HEK293 (cell line): ENCODE measurements at regions not wholly inside any gene's neighbourhood (a gene's known extent, or its start where the extent isn't known, plus 50 kb on each side); places are given as distances from the start of the nearest gene placed in this dataset.

Experiments
- CTCF ChIP-seq: fragments of 450-650 bp; formaldehyde crosslinking; IDR thresholded peaks from 2 replicates; pipeline ENCODE4 v1.5.1; 2016; ENCODE audit warnings: missing biosample characterization, missing genetic modification characterization
- SALL2 ChIP-seq: fragments of 450-650 bp; formaldehyde crosslinking; IDR thresholded peaks from 2 replicates; pipeline ENCODE4 v1.5.0; 2017; ENCODE audit warnings: missing biosample characterization, mild to moderate bottlenecking, missing genetic modification characterization, borderline replicate concordance
- ZBTB20 ChIP-seq: fragments of 450-650 bp; formaldehyde crosslinking; IDR thresholded peaks from 2 replicates; pipeline ENCODE4 v1.5.1; 2016; ENCODE audit warnings: missing biosample characterization, missing genetic modification characterization
- ZFP41 ChIP-seq: fragments of 450-650 bp; formaldehyde crosslinking; IDR thresholded peaks from 2 replicates; pipeline ENCODE4 v1.5.1; 2016; ENCODE audit warnings: missing biosample characterization, missing genetic modification characterization, borderline replicate concordance
- ZNF155 ChIP-seq: fragments of 450-650 bp; formaldehyde crosslinking; IDR thresholded peaks from 2 replicates; pipeline ENCODE4 v1.5.1; 2016; ENCODE audit warnings: missing biosample characterization, missing genetic modification characterization
- ZNF174 ChIP-seq: fragments of 450-650 bp; formaldehyde crosslinking; IDR thresholded peaks from 2 replicates; pipeline ENCODE4 v1.5.0; 2017; ENCODE audit warnings: missing biosample characterization, mild to moderate bottlenecking, missing genetic modification characterization
- ZNF202 ChIP-seq: fragments of 450-650 bp; formaldehyde crosslinking; IDR thresholded peaks from 2 replicates; pipeline ENCODE4 v1.5.1; 2016; ENCODE audit warnings: missing biosample characterization, missing genetic modification characterization, borderline replicate concordance
- ZNF514 ChIP-seq: fragments of 450-650 bp; formaldehyde crosslinking; IDR thresholded peaks from 2 replicates; pipeline ENCODE4 v1.5.1; 2016; ENCODE audit warnings: missing biosample characterization, missing genetic modification characterization
- ZNF600 ChIP-seq: fragments of 450-650 bp; formaldehyde crosslinking; IDR thresholded peaks from 2 replicates; pipeline ENCODE4 v1.5.1; 2016; ENCODE audit warnings: missing biosample characterization, missing genetic modification characterization
- ZNF747 ChIP-seq: fragments of 450-650 bp; formaldehyde crosslinking; IDR thresholded peaks from 2 replicates; pipeline ENCODE4 v1.5.1; 2016; ENCODE audit warnings: missing biosample characterization, missing genetic modification characterization

- no peak for TF ChIP-seq ZBTB20
- no peak for TF ChIP-seq CTCF
- no peak for TF ChIP-seq ZNF202 (tag by site-specific recombination)
- no peak for TF ChIP-seq ZNF600 (tag by site-specific recombination)
- TF ChIP-seq ZNF155 (tag by site-specific recombination) = no peak
- TF ChIP-seq SALL2 (tag by site-specific recombination) = no peak
- no peak for TF ChIP-seq ZNF514 (tag by site-specific recombination)
- TF ChIP-seq ZNF174 = no peak
- no peak for TF ChIP-seq ZFP41 (tag by site-specific recombination)
- no peak for TF ChIP-seq ZNF747 (tag by site-specific recombination)
Observed at GRCh38 chr3:99470841-99471240, 167.6 kb upstream of the COL8A1 start.
